Loucy (cell line): ENCODE measurements at regions not wholly inside any gene's neighbourhood (a gene's known extent, or its start where the extent isn't known, plus 50 kb on each side); places are given as distances from the start of the nearest gene placed in this dataset.

ENCODE experiments used
- EZH2phosphoT487 ChIP-seq: fragments of 200-600 bp; IDR thresholded peaks from 2 replicates; pipeline ENCODE4 v1.6.1; 2018; ENCODE audit warnings: antibody characterized with exemption, mild to moderate bottlenecking, moderate library complexity, borderline replicate concordance
- TF ChIP-seq, protein P1 (sequence below): fragments of 200-600 bp; sonication (generic); conservative IDR thresholded peaks from 2 replicates; pipeline ENCODE4 v1.5.1; 2014; ENCODE audit warnings: mild to moderate bottlenecking, antibody characterized with exemption, low read length

DNA sequence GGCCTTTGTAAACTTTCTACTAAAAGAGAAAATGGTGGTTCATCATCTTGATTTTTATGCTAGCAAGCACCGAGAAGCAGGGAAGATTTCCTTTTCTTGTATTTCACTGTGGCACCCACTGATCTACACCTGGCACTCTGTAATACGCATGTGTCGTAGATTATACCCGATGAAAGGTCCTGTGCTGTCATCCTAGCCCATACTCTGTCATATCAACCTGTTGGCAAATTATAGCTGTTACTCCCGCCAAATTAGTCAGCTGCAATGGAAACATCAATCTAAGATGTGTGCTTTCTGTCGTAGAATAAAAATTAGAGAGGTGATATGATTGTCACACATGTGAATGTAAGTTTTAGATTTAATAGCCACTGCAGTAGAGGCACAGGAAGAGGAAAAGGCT is 263.4 kb upstream of the PITX2 start:
- TF ChIP-seq, protein P1, sequence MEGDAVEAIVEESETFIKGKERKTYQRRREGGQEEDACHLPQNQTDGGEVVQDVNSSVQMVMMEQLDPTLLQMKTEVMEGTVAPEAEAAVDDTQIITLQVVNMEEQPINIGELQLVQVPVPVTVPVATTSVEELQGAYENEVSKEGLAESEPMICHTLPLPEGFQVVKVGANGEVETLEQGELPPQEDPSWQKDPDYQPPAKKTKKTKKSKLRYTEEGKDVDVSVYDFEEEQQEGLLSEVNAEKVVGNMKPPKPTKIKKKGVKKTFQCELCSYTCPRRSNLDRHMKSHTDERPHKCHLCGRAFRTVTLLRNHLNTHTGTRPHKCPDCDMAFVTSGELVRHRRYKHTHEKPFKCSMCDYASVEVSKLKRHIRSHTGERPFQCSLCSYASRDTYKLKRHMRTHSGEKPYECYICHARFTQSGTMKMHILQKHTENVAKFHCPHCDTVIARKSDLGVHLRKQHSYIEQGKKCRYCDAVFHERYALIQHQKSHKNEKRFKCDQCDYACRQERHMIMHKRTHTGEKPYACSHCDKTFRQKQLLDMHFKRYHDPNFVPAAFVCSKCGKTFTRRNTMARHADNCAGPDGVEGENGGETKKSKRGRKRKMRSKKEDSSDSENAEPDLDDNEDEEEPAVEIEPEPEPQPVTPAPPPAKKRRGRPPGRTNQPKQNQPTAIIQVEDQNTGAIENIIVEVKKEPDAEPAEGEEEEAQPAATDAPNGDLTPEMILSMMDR = no peak
- TF ChIP-seq EZH2phosphoT487 = no peak
